Large intestine (tissue), 3 donors: ENCODE measurements at regions not wholly inside any gene's neighbourhood (a gene's known extent, or its start where the extent isn't known, plus 50 kb on each side); places are given as distances from the start of the nearest gene placed in this dataset.

Source experiments
- DNase-seq, 2 donors: peaks; one replicate each; pipeline versions ENCODE4 v3.0.0 to v3.0.0-alpha.2; 2013
- H3K27ac ChIP-seq: one replicate; pipeline ENCODE4 v1.5.1; 2013; ENCODE audit warnings: low read length
- H3K27me3 ChIP-seq: 2 replicates; pipeline ENCODE4 v1.6.1; 2013; ENCODE audit warnings: low read length; ENCODE audit not compliant: control insufficient read depth, insufficient read depth
- H3K36me3 ChIP-seq: 2 replicates; pipeline ENCODE4 v1.6.1; 2013; ENCODE audit warnings: low read length; ENCODE audit not compliant: control insufficient read depth, insufficient read depth
- H3K4me1 ChIP-seq: one replicate; pipeline ENCODE4 v1.6.1; 2013; ENCODE audit warnings: low read length; ENCODE audit not compliant: control insufficient read depth, insufficient read depth
- H3K4me3 ChIP-seq: one replicate; pipeline ENCODE4 v1.5.1; 2013; ENCODE audit warnings: low read length
- H3K9me3 ChIP-seq: one replicate; pipeline ENCODE4 v1.6.1; 2013; ENCODE audit warnings: mild to moderate bottlenecking, low read depth, low read length, moderate library complexity; ENCODE audit not compliant: control insufficient read depth
- WGBS: methylation state at CpG from one replicate; pipeline ENCODE4 v1.1.5; 2013; ENCODE audit warnings: low lambda C conversion rate; ENCODE audit not compliant: insufficient coverage; 5-methylcytosine and 5-hydroxymethylcytosine counted together

DNA sequence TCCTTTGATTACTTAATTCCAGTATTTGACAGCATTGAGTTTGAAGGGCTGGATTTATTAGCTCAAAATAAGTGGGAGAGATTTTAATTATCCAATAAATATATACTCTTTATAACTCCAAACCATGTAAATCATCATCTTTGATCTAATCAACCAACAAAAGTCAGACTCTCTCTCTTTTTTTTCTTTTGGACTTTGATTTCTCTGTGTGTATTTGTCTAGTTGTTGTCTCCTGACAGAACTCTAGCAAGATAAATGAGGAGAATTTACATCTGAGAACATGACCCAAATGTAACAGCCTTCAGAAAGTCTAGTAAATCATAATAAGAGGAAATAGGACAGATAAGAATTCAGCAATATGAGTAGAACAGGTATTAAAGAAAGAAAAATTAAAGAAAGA is 567.1 kb downstream of the PPARGC1A start:
- no peak overlapping the region for H3K27ac ChIP-seq
- H3K9me3 ChIP-seq = no peaks in the 10 kb centered on the region
- no peaks in the 10 kb centered on the region for H3K4me1 ChIP-seq
- no peaks in the 10 kb centered on the region for H3K27me3 ChIP-seq
- H3K36me3 ChIP-seq = no peaks in the 10 kb centered on the region
- DNase-seq = no peak
- H3K4me3 ChIP-seq = no peak overlapping the region

DNA sequence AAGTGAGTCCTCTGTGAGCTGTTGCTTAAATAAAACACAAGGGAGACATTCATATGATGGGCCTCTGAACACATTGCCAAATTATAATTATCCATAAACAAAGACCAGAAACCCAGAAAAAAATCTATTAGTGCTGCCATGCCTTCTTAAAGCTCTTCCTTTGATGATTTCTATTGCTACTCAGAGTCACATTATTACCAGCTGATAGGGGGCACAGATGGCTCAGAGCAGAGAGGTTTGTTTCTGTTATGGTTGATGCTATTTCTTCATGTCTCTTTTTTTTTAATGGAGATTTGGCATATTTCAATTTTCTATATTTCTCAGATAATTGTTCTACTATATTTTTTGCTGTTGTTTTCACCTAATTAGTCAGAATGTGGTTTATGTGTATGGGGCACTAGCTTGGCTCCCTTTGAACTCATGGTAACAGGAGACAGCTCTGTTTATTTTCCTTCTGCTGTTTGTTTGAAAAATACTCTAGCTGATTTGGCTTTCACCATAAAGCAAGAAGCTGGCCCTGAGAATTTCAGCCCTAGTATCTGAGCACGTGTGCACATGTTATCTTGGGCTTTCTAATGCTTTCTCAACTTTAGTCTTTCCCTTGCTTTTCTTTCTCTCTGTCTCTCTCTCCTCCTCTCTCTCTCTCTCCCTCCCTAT is 568.8 kb downstream of the PPARGC1A start:
- WGBS = 17% methylated on average over 1 of the region's 1 CpG
- H3K27me3 ChIP-seq = no peaks in the 10 kb centered on the region
- H3K4me3 ChIP-seq = no peak overlapping the region
- no peaks in the 10 kb centered on the region for H3K36me3 ChIP-seq
- no peak overlapping the region for H3K27ac ChIP-seq
- no peak for DNase-seq
- H3K9me3 ChIP-seq = no peaks in the 10 kb centered on the region
- no peaks in the 10 kb centered on the region for H3K4me1 ChIP-seq

DNA sequence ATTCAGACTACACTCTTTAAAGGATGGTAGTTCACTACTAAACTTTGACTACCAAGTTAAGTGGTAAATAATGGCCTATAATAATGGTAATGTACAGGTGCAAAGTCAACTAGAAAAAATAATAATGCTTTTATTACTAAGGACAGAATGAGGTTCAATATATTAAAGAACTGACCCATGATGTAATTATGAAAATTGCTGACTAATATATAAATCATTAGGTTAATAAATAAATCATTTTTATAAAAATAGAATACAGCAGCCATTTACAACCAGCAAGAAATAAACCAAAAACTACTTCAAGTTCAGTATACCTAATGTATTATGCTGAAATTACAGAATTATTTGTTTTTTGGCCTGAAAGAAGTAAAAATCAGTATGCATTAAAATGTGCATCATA is 577.2 kb downstream of the PPARGC1A start:
- H3K36me3 ChIP-seq = no peaks in the 10 kb centered on the region
- no peaks in the 10 kb centered on the region for H3K4me1 ChIP-seq
- no peaks in the 10 kb centered on the region for H3K27me3 ChIP-seq
- H3K9me3 ChIP-seq = no peaks in the 10 kb centered on the region
- no peak overlapping the region for H3K27ac ChIP-seq
- DNase-seq = no peak
- no peak overlapping the region for H3K4me3 ChIP-seq

DNA sequence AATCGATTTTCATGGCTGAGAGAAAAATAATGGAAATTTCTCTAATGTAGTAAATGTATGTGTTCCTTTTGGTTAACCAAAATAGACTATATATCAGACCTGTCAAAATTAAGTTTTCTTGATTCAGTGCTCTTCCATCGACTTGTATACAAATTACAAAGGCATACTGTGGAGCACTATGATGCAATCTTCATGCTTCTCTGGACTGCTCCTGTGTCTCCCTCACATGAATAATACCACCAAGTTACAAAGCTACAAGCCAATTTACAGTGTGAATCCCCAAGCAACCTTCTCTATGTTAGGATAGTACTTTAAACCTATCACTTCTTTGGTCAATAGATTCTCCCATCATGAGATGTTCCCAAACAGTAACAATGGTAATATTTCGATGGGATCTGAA is 577.9 kb downstream of the PPARGC1A start:
- no peaks in the 10 kb centered on the region for H3K27me3 ChIP-seq
- H3K27ac ChIP-seq = no peak overlapping the region
- H3K4me3 ChIP-seq = no peak overlapping the region
- H3K4me1 ChIP-seq = no peaks in the 10 kb centered on the region
- no peaks in the 10 kb centered on the region for H3K36me3 ChIP-seq
- DNase-seq = no peak
- H3K9me3 ChIP-seq = no peaks in the 10 kb centered on the region
- 83% methylated on average over 1 of the region's 3 CpGs for WGBS

DNA sequence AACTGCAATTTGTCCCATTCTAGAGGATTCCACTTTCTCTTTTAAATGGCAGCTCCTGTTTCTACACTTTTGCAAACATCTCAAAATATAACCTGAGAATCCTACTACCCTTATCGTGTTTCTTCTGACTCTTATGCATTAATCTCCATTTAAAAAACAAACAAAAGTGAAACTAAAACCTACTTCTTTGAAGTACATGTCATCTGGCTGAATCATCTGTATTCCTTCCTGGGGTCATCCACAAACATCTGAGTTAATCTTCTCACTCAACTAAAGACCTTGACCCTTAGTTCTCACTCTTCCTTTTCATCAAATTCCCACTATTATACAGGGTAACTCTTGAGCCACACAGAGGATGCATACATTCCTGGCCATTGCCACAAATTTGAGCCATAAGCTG is 584.8 kb downstream of the PPARGC1A start:
- Histone ChIP-seq H3K27me3 (no peaks in the 10 kb centered on the region), H3K36me3 (no peaks in the 10 kb centered on the region), H3K9me3 (no peaks in the 10 kb centered on the region), H3K4me1 (no peaks in the 10 kb centered on the region), H3K4me3 (no peak overlapping the region), H3K27ac (no peak overlapping the region)
- WGBS = no CpG with 5 or more reads among the region's 1 CpG
- DNase-seq = no peak

DNA sequence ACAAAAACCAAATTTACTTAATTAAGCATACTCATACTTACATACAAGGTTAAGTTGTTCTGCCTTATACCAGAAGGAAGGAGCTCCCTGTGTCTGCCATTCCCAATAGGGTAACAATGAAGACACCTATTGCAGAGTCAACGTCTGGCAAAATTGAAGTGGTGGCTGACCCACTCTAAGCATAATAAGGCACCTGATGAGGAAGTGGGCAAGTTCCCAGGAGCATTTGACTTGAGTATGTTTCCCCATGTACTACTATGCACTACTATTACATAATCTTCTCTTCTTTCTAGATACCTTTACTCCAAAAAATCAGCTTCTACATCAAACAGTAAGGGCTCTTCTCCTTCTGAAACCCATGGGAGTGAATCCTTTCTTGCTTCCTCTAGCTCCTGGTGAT is 591.5 kb downstream of the PPARGC1A start:
- no peaks in the 10 kb centered on the region for H3K27me3 ChIP-seq
- no CpG with 5 or more reads among the region's 1 CpG for WGBS
- no peaks in the 10 kb centered on the region for H3K4me1 ChIP-seq
- no peak overlapping the region for H3K4me3 ChIP-seq
- no peaks in the 10 kb centered on the region for H3K9me3 ChIP-seq
- H3K27ac ChIP-seq = no peak overlapping the region
- no peak for DNase-seq
- H3K36me3 ChIP-seq = no peaks in the 10 kb centered on the region

DNA sequence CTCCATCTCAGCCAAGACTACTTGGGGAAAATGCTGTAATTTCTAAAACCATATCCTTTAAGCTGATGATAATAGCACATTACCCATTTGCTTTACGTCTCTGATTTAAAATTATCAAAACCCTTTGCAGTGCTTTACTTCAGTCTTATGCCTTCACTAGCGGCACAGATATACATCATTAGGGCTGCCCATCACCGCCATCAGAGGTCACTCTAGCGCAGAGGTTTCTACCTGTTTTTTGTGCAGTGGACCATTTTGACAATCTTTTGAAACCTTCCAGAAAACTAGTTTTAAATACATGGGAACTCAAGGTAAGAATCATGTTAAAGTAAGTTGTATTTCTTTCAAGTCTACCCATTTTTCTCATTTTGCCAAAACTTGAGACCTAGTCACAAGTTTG is 592.5 kb downstream of the PPARGC1A start:
- 83% methylated on average over 2 of the region's 4 CpGs for WGBS
- DNase-seq = no peak
- H3K9me3 ChIP-seq = no peaks in the 10 kb centered on the region
- H3K4me3 ChIP-seq = no peak overlapping the region
- H3K36me3 ChIP-seq = no peaks in the 10 kb centered on the region
- H3K4me1 ChIP-seq = no peaks in the 10 kb centered on the region
- H3K27me3 ChIP-seq = no peaks in the 10 kb centered on the region
- no peak overlapping the region for H3K27ac ChIP-seq

DNA sequence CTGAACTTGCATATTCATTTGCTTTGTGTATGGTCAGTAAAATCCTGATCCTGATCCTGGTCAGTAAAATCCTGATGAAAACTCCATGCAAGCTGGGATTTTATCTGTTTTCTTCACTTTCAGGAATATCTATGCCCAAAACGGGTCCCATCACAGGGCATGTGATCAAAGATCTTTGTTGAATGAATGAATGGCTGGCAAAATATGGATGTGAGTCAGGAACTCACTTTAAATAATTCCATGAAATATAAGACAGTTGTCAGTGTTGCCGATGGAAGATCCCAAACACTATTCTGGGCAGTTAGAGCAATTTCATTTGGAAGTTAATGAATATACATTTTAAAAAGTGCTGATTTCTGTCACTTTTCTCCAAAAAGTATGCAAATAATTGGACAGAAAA is 598.4 kb downstream of the GBA3 start:
- H3K9me3 ChIP-seq = no peaks in the 10 kb centered on the region
- H3K4me1 ChIP-seq = no peaks in the 10 kb centered on the region
- no peak overlapping the region for H3K4me3 ChIP-seq
- H3K27ac ChIP-seq = no peak overlapping the region
- no CpG with 5 or more reads among the region's 2 CpGs for WGBS
- DNase-seq = no peak
- no peaks in the 10 kb centered on the region for H3K27me3 ChIP-seq
- no peaks in the 10 kb centered on the region for H3K36me3 ChIP-seq

DNA sequence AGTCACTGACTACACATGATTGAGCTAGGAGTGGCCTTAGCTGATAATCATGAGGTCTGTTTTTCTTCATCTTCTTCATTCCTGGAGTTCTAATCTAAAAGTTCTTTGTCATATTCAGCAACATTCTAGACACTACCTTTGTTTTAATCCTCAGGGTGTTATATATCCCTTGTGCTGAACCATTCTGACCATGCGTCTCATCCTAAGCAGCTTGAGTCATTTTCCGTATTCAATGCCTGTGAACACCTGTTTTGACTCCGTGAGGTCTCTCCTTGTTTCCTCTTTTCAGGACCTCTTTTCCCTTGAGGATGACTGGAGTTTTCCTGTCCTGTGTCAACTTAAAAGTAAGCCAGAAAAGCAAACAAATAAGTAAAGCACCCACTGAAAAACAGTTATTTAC is 597.9 kb downstream of the GBA3 start:
- no peak overlapping the region for H3K27ac ChIP-seq
- no peaks in the 10 kb centered on the region for H3K36me3 ChIP-seq
- H3K27me3 ChIP-seq = no peaks in the 10 kb centered on the region
- WGBS = 80% methylated on average over 3 of the region's 3 CpGs
- no peak for DNase-seq
- no peaks in the 10 kb centered on the region for H3K9me3 ChIP-seq
- no peaks in the 10 kb centered on the region for H3K4me1 ChIP-seq
- no peak overlapping the region for H3K4me3 ChIP-seq

DNA sequence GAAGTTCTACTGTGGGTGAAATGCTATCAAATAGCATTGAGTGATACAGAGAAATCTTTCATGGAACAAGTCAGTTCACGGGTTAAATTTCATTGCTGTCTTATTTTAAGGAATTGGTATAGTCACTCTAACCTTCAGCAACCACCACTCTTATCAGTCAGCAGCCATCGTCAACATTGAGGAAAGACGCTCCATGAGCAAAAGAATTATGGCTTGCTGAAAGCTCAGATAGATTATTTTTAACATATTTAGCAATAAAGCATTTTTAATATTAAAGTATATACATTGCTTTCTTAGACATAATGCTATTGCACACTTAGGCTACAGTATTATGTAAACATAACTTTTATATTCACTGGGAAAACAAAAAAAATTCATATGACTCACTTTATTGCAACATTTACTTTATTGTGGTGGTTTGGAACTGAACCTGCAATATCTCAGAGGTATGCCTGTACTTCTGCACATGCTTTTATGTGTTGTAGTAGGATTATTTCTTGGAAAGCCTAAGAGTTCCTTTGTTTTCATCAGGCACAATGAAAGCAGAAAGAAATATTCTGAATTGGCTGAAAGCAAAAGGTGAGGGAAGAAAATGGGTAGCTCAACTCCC is 586.7 kb downstream of the GBA3 start:
- Histone ChIP-seq H3K36me3 (no peaks in the 10 kb centered on the region), H3K4me3 (no peak overlapping the region), H3K27me3 (no peaks in the 10 kb centered on the region), H3K27ac (no peak overlapping the region), H3K4me1 (no peaks in the 10 kb centered on the region), H3K9me3 (no peaks in the 10 kb centered on the region)
- DNase-seq = no peak
- WGBS = no CpG with 5 or more reads among the region's 3 CpGs

DNA sequence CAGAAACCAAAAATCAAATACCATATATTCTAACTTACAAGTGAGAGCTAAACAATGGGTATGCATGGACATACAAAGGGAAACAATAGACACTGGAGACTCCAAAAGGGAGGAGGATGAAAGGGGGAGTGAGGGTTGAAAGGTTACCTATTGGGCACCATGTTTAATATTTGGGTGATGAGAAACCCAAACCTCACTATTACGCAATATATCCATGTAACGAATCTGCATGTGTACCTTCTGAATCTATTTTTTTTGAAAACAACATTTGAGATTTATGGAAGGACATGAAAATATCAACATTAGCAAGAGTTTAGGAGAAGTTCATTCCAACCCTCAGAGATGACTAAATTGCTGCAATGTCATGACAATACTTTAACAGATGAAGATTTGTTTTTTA is 586.1 kb downstream of the GBA3 start:
- Histone ChIP-seq H3K27ac (no peak overlapping the region), H3K9me3 (no peaks in the 10 kb centered on the region), H3K36me3 (no peaks in the 10 kb centered on the region), H3K4me1 (no peaks in the 10 kb centered on the region), H3K27me3 (no peaks in the 10 kb centered on the region), H3K4me3 (no peak overlapping the region)
- 71% methylated on average over 1 of the region's 2 CpGs for WGBS
- DNase-seq = no peak
